Uterus (tissue), 3 donors: ENCODE measurements at regions not wholly inside any gene's neighbourhood (a gene's known extent, or its start where the extent isn't known, plus 50 kb on each side); places are given as distances from the start of the nearest gene placed in this dataset.

Experiments used
- DNase-seq, 2 donors: peaks; one replicate each; pipeline ENCODE4 v3.0.0-alpha.2; 2019 to 2020
- H3K27ac ChIP-seq, 2 donors: fragments of 200-600 bp; sonication (generic); 1 replicate in 1 of 2; 2 replicates in 1 of 2; pipeline ENCODE4 v1.5.1; 2016 to 2018
- H3K27me3 ChIP-seq, 2 donors: fragments of 200-600 bp; sonication (generic); one replicate each; pipeline ENCODE4 v1.5.1; 2018 to 2019; ENCODE audit warnings: control low read depth in 1 of 2
- H3K36me3 ChIP-seq, 2 donors: fragments of 200-600 bp; sonication (generic); one replicate each; pipeline ENCODE4 v1.5.1; 2019; ENCODE audit warnings: control low read depth in 1 of 2
- H3K4me1 ChIP-seq, 2 donors: fragments of 200-600 bp; sonication (generic); one replicate each; pipeline ENCODE4 v1.5.1; 2018 to 2019; ENCODE audit warnings: control low read depth in 1 of 2
- H3K4me3 ChIP-seq, 2 donors: fragments of 200-600 bp; sonication (generic); 1 replicate in 1 of 2; 2 replicates in 1 of 2; pipeline ENCODE4 v1.5.1; 2018 to 2019; ENCODE audit warnings: mild to moderate bottlenecking in 1 of 2
- H3K9me3 ChIP-seq, 2 donors: fragments of 200-600 bp; sonication (generic); one replicate each; pipeline ENCODE4 v1.5.1; 2019; ENCODE audit warnings: control low read depth in 1 of 2
- CTCF ChIP-seq, 4 experiments: fragments of 200-600 bp in 2 of 4; fragments of 450-650 bp in 2 of 4; sonication (generic) in 2 of 4; IDR thresholded peaks; one replicate each; pipeline ENCODE4 v1.5.1; 2016 to 2019; ENCODE audit warnings: antibody characterized with exemption in 4 of 4, mild to moderate bottlenecking in 2 of 4, moderate library complexity in 1 of 4
- POLR2A ChIP-seq, 2 donors: fragments of 450-650 bp; IDR thresholded peaks; one replicate each; pipeline ENCODE4 v1.6.1; 2016; ENCODE audit warnings: antibody characterized with exemption in 2 of 2, mild to moderate bottlenecking in 1 of 2, moderate library complexity in 1 of 2
- intact Hi-C: fragments of 100-400 bp; cut with DNase I; formaldehyde crosslinking; loops from one replicate; pipeline ENCODE4 v1.15.1; 2023; ENCODE audit warnings: low total_unique reads
- donor health status: DM: yes; HTN: yes; CAD: no.

- no peak for TF ChIP-seq CTCF (IDR thresholded peaks at IDR 0.05)
- no peak for TF ChIP-seq POLR2A (IDR thresholded peaks at IDR 0.05)
- peaks cover 0 to 4% of the 10 kb centered on the region in 2 donors for H3K4me1 ChIP-seq
Observed at GRCh38 chr5:34490506-34491250, 165.4 kb upstream of the RAI14 start.

GRCh38 chr5:34491251-34491620 is 164.9 kb upstream of the RAI14 start:
- DNase-seq, result no peak
- no peaks in the 10 kb centered on the region for H3K27me3 ChIP-seq
- no peaks in the 10 kb centered on the region for H3K9me3 ChIP-seq
- intact Hi-C loops, result no loop called here
- H3K27ac ChIP-seq, result no peak overlapping the region
- H3K36me3 ChIP-seq, result no peaks in the 10 kb centered on the region
- TF ChIP-seq POLR2A (IDR thresholded peaks at IDR 0.05) (no peak), CTCF (IDR thresholded peaks at IDR 0.05) (no peak)
- no peak overlapping the region for H3K4me3 ChIP-seq
- H3K4me1 ChIP-seq, result peaks cover 0 to 4% of the 10 kb centered on the region in 2 donors

More at GRCh38 chr5:34490506-34491250, 165.4 kb upstream of the RAI14 start:
- no peaks in the 10 kb centered on the region for H3K9me3 ChIP-seq
- H3K36me3 ChIP-seq, result no peaks in the 10 kb centered on the region
- no peak overlapping the region for H3K4me3 ChIP-seq
- DNase-seq, result no peak
- H3K27ac ChIP-seq, result no peak overlapping the region
- intact Hi-C loops, result no loop called here
- no peaks in the 10 kb centered on the region for H3K27me3 ChIP-seq

- DNase-seq, result no peak
Observed at GRCh38 chr5:34494111-34494755, 161.9 kb upstream of the RAI14 start.

GRCh38 chr5:34495178-34495577 is 160.9 kb upstream of the RAI14 start:
- Histone ChIP-seq H3K4me3 (no peak overlapping the region), H3K27me3 (no peaks in the 10 kb centered on the region), H3K9me3 (no peaks in the 10 kb centered on the region), H3K36me3 (no peaks in the 10 kb centered on the region), H3K27ac (peak overlapping the region; percentile 83 to 86), H3K4me1 (peaks cover 10 to 16% of the 10 kb centered on the region in 2 donors)
- no peak for DNase-seq
- intact Hi-C loops, result no loop called here
- TF ChIP-seq CTCF (IDR thresholded peaks at IDR 0.05), result no peak
- no peak for TF ChIP-seq POLR2A (IDR thresholded peaks at IDR 0.05)

More at GRCh38 chr5:34494111-34494755, 161.9 kb upstream of the RAI14 start:
- Histone ChIP-seq H3K9me3 (no peaks in the 10 kb centered on the region), H3K36me3 (no peaks in the 10 kb centered on the region), H3K27ac (peak overlapping the region; percentile 83 to 86), H3K27me3 (no peaks in the 10 kb centered on the region), H3K4me1 (peaks cover 9% of the 10 kb centered on the region in 2 donors), H3K4me3 (no peak overlapping the region)
- intact Hi-C loops, result no loop called here
- TF ChIP-seq CTCF (IDR thresholded peaks at IDR 0.05) (no peak), POLR2A (IDR thresholded peaks at IDR 0.05) (no peak)

- peak in 2 of 4 experiments; percentile 3 to 12 for TF ChIP-seq CTCF (IDR thresholded peaks at IDR 0.05)
- TF ChIP-seq POLR2A (IDR thresholded peaks at IDR 0.05), result no peak
- Histone ChIP-seq H3K27ac (peak overlapping the region; percentile 83 to 86), H3K9me3 (no peaks in the 10 kb centered on the region), H3K36me3 (no peaks in the 10 kb centered on the region), H3K4me3 (no peak overlapping the region), H3K4me1 (peaks cover 10 to 16% of the 10 kb centered on the region in 2 donors), H3K27me3 (no peaks in the 10 kb centered on the region)
- intact Hi-C loops, result no loop called here
- peak; percentile 46 to 54 for DNase-seq
Observed at GRCh38 chr5:34496260-34496691, 159.9 kb upstream of the RAI14 start.
